Amniotic epithelial cell (primary cell): ENCODE measurements at regions not wholly inside any gene's neighbourhood (a gene's known extent, or its start where the extent isn't known, plus 50 kb on each side); places are given as distances from the start of the nearest gene placed in this dataset.
A peak's percentile ranks its signal among the peaks of the same experiment; 100 is the strongest.

Source experiments
- DNase-seq: peaks from one replicate; pipeline ENCODE4 v3.0.0-alpha.2; 2010; ENCODE audit warnings: low read depth

DNA sequence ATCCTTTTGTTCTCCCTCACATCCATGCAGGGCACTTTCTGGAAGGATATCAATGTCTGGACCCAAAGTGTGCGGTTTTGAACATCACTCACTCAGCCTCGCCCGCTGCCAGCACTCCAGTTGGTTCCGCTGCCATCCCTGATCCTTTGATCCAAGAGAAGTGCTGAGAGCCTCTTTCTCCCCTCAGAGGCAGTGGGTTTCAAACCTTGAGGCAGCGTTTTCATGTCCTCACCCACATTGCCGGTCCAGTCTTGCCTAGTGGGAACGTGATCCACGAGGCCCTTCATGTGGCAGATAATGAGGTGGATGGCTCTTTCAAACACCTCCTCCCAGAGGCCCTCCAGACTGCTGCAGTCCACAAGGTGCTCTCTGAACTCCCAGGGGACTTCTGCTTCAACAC, 122.2 kb downstream of the ACTL8 start:
- DNase-seq: no peak

DNA sequence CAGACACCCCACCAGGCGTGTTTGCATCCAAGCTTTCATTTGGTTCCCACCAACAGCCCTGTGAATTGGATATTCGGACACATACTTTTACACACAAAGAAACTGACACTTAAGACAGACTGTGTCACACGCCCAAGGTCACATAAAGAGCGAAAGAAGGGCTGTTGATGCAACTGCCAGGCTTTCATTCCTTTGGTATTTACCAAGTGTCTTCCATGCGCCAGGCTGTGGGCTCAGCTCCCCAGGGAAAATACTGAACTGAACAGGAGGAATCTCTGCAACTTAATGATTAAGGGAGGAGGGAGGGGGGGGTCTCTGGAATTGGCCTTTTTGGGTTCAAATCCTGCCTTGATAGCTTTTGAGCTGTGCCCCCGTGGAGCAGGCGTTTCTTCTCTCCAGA, 122.8 kb downstream of the ACTL8 start:
- DNase-seq: no peak

GRCh38 chr1:17878837-17879236, 123.7 kb downstream of the ACTL8 start:
- peak; percentile 86 for DNase-seq

- DNase-seq: no peak
Observed at GRCh38 chr1:17880449-17880848, 125.3 kb downstream of the ACTL8 start.

DNA sequence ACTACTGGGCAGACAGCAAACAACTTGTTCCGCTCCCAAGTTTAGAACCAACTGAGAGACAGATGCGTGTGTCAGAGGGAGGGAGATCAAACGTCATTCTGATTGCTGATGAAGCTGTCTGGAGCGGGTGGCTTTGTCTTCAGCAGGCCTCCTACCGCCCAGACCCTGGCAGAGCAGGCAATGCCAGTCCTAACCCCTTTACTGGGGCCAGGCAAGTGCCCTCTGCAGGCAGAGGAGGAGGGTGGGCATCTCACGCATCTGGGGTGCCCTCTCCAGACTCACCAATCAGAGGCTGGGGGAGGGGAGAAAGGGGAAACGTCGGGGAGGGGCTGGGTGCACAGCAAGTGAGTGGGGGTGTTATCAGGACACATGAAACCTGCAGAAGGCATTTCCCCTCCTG, 126.6 kb downstream of the ACTL8 start:
- DNase-seq: no peak

DNA sequence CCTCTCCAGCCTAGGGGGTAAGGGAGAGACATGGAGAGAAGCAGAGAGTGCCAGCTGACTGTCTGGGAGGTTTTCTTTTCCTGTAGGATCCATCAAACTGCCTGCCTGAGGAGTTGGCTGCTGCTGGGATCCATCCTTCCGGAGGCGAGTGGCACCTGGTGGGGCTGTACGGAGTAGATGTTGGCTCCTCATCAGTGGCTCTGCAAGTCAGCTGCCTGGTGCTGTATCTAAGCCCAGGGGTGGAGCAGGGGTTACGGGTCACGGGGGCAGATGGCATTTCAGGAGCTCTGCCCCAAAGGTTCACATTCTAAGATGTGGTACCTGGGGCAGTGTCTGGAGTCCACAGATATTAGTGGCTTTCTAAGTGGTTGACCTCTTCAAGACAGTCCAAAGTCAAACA, 128.0 kb downstream of the ACTL8 start:
- DNase-seq: no peak

DNA sequence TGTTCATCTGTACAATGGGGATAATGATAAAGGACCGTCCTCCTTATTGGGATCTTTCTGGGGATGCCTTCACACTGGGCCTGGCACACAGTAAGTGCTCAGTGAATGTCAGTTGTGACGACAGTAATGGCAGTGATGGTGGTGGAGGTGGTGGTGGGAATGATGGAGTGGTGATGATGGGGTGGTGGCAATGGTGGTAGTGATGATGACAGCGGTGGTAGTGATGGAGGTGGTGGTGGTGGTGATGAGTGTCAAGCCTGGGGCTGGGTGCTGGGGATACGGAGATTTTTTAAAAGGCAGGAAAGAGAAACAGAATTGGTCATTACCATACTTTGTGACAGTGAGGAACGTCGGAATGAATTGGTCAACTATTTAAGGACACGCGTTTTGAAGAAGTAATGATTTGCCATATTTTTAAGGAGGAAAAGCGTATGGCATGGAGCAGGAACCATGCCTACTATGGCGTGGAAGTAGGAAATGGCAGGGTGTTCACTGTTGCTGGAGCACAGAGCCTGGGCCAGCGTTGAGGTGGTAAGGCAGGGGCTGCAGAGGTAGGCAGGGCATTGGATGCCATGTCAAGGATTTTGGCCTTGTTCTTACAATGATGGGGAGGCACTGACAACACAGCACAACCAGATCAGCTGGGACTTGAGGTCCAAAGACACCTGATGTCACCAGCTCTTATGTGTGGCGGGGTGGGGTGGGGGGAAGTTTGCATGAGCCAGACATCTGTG, 128.7 kb downstream of the ACTL8 start:
- DNase-seq: no peak

DNA sequence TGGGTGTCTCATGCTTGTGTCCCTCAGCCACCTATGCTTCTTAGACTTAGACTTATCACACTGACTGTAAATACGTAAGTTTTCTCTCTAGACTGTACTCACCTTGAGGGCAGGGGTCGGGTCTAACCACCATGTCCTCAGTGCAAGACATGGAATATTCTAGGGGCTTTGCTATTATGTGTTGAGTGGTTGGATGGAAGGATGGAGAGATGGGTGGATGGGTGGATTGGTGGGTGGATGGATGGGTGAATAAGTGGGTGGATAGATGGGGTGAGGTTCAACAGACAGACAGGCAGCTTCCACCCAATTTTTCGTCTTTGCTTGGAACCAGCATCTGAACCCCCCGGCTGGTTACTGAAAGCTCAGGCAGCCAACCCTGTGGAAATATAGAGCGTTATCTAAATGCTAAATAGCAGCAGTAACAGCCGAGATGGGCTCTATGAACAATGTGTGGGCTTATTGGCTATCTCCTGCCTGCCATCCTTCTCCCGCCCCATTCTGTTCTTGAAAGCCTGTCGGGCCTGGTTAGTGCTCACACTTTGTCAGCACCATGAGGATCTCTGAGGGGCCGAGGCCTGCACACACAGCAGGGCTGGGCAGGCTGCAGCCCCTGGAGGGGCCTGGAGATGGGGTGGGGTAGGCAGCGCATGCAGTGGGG, 130.7 kb downstream of the ACTL8 start:
- DNase-seq: no peak

DNA sequence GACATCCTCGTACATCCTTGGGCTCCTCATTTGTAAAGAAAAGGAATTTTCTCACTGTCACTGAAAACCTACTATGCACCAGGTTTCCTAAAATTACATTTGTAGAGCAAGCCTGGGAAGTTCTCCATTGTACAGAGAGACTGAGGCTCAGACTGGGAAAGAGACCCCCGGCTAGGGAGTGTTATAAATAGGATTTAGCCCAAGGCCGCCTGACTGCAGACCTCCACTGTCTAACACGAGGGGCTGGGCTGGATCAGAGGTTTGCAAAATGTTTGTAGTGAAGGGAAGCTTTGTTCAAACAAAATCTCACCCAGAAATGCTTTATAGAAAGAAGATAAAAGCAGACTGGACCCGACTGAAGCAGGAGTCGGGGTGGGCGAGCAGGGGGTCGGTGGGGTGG, 131.3 kb downstream of the ACTL8 start:
- no peak for DNase-seq

- DNase-seq: no peak
Observed at GRCh38 chr1:17886838-17887441, 131.8 kb downstream of the ACTL8 start.

- DNase-seq: no peak
Observed at GRCh38 chr1:17887661-17888371, 132.7 kb downstream of the ACTL8 start.

- no peak for DNase-seq
Observed at GRCh38 chr1:17890056-17890814, 135.1 kb downstream of the ACTL8 start.

GRCh38 chr1:17890815-17891191, 135.7 kb downstream of the ACTL8 start:
- no peak for DNase-seq

DNA sequence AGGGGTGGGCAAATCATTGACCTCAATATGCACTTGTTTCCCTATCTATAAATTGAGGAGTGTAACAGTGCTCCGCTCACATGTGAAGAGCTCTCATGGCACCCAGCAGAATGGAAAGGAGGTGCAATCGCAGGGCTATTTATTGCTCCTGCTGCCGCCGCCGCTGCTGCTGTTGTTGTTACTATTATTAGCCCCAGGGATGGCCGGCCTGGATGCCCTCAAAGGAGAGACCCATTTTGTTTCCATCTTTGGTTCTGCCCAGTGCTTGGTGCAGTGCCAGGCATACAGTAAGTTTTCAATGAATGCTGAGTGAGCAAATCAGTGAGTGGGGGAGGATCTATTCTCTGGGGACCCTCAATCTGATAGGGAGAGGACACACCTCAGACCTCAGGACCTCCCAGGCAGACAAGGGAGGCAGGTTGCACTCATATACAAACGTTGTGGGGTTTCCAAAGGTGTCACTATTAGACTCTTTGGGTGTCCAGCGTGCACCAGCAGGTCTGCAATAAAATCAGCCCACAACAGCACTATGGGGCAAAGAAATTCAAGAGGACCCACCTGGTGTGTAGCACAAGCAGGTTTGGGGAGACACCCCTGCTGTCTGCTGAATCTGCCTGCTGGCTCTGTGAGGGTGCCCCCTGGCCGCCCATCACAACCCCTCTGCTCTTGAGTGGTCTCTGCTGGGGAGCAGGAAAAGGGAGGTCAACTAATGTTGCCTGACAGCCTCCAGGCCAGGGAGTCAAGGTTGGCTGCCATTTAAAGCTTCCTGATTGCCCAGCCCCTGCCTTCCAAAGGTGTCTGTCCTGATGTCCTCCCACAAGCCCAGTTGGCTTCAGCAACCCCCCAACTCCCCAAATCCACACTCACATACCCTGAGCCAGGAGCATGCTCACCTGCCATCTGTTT, 136.3 kb downstream of the ACTL8 start:
- no peak for DNase-seq

DNA sequence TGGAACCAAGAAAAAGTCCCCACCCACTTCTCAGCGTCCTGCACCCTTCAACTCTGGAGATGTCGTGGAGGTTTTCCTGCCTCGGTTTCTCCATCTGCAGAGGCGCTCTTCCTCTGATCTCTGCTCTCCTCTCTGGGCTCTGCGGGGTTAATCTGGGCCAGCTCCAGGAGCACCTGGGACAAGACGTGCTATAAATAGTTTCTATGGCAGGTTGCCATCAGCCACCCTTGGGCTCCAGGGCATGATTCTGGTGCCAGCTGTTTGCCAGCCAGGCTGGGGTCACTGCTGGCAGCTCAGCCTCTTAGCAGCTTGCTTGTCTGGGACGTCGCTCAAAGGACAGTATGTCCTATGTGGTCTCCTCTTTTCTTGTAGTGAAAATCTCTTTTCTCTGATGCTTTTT, 137.1 kb downstream of the ACTL8 start:
- no peak for DNase-seq

- no peak for DNase-seq
Observed at GRCh38 chr1:17892851-17893250, 137.7 kb downstream of the ACTL8 start.

- peak; percentile 17 for DNase-seq
Observed at GRCh38 chr1:17893891-17894631, 138.9 kb downstream of the ACTL8 start.

GRCh38 chr1:17895401-17895800, 140.3 kb downstream of the ACTL8 start:
- DNase-seq: no peak

DNA sequence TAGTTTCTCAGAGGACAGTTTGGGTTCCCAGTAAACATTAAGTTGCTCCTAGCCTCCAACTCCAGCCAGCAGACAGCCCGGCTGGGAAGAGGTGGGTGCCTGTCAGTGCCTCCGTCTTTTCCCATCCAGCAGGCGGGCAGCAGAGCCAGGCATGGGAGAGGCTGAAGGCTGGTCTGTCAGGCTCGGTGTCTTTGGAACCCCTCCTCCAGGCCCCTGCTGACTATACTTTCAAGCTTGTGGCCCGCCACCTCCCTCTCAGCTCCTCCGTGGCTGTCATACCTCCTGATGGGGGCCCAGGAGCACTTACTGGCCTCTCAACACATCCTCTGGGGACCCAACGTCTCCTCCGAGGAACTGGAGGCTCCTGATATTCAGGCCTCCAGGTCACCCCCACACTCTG, 140.9 kb downstream of the ACTL8 start:
- DNase-seq: no peak

GRCh38 chr1:17903386-17903785, 148.3 kb downstream of the ACTL8 start:
- peak; percentile 30 for DNase-seq
